KBM-7 (cell line): ENCODE measurements at regions not wholly inside any gene's neighbourhood (a gene's known extent, or its start where the extent isn't known, plus 50 kb on each side); places are given as distances from the start of the nearest gene placed in this dataset.

ENCODE experiments used
- DNase-seq: peaks from one replicate; pipeline ENCODE4 v3.0.0-alpha.2; 2015
- in situ Hi-C: fragments of 300-500 bp; cut with MboI; formaldehyde crosslinking; loops from 2 replicates; pipeline ENCODE4 v1.14.3; 2020; ENCODE audit warnings: low sequenced_read_pairs, low pct_unique_long_range_greater_than_20kb, mixed read lengths

GRCh38 chr3:84110787-84111186 is 848.0 kb upstream of the CADM2 start:
- in situ Hi-C loops = no loop called here

GRCh38 chr3:84125201-84125721 is 833.5 kb upstream of the CADM2 start:
- in situ Hi-C loops = no loop called here
- DNase-seq = no peak

More at GRCh38 chr3:84110787-84111186, 848.0 kb upstream of the CADM2 start:
- DNase-seq = no peak

- DNase-seq = no peak
- in situ Hi-C loops = no loop called here
Measured at GRCh38 chr3:84125760-84126159, 833.0 kb upstream of the CADM2 start.

GRCh38 chr3:84126160-84126559 is 832.6 kb upstream of the CADM2 start:
- no peak for DNase-seq
- in situ Hi-C loops = no loop called here

- in situ Hi-C loops = no loop called here
- no peak for DNase-seq
Measured at GRCh38 chr3:84128024-84128423, 830.8 kb upstream of the CADM2 start.

- DNase-seq = no peak
- in situ Hi-C loops = no loop called here
Measured at GRCh38 chr3:84136425-84136824, 822.4 kb upstream of the CADM2 start.

- in situ Hi-C loops = no loop called here
- no peak for DNase-seq
Measured at GRCh38 chr3:84140631-84141030, 818.2 kb upstream of the CADM2 start.

- no peak for DNase-seq
- in situ Hi-C loops = no loop called here
Measured at GRCh38 chr3:84141571-84141970, 817.2 kb upstream of the CADM2 start.

- in situ Hi-C loops = no loop called here
- DNase-seq = no peak
Measured at GRCh38 chr3:84165328-84165727, 793.5 kb upstream of the CADM2 start.

- no peak for DNase-seq
Measured at GRCh38 chr3:84175449-84175848, 783.3 kb upstream of the CADM2 start.

GRCh38 chr3:84184937-84185336 is 773.9 kb upstream of the CADM2 start:
- DNase-seq = no peak
- in situ Hi-C loops = no loop called here

More at GRCh38 chr3:84175449-84175848, 783.3 kb upstream of the CADM2 start:
- in situ Hi-C loops = no loop called here

- no peak for DNase-seq
- in situ Hi-C loops = no loop called here
Measured at GRCh38 chr3:84194029-84194428, 764.8 kb upstream of the CADM2 start.

- DNase-seq = no peak
- in situ Hi-C loops = no loop called here
Measured at GRCh38 chr3:84209474-84209873, 749.3 kb upstream of the CADM2 start.

- no peak for DNase-seq
- in situ Hi-C loops = no loop called here
Measured at GRCh38 chr3:84223512-84223911, 735.3 kb upstream of the CADM2 start.

- no peak for DNase-seq
- in situ Hi-C loops = no loop called here
Measured at GRCh38 chr3:84224262-84224661, 734.5 kb upstream of the CADM2 start.

GRCh38 chr3:84236261-84236660 is 722.5 kb upstream of the CADM2 start:
- in situ Hi-C loops = no loop called here
- no peak for DNase-seq

- no peak for DNase-seq
Measured at GRCh38 chr3:84245789-84246188, 713.0 kb upstream of the CADM2 start.

GRCh38 chr3:84260596-84260995 is 698.2 kb upstream of the CADM2 start:
- no peak for DNase-seq
- in situ Hi-C loops = no loop called here

More at GRCh38 chr3:84245789-84246188, 713.0 kb upstream of the CADM2 start:
- in situ Hi-C loops = no loop called here

- in situ Hi-C loops = no loop called here
- no peak for DNase-seq
Measured at GRCh38 chr3:84265768-84266167, 693.0 kb upstream of the CADM2 start.

GRCh38 chr3:84275532-84275931 is 683.3 kb upstream of the CADM2 start:
- in situ Hi-C loops = no loop called here
- no peak for DNase-seq

- no peak for DNase-seq
- in situ Hi-C loops = no loop called here
Measured at GRCh38 chr3:84277562-84278224, 681.1 kb upstream of the CADM2 start.
